ENCODE measurements at regions not wholly inside any gene's neighbourhood (a gene's known extent, or its start where the extent isn't known, plus 50 kb on each side); places are given as distances from the start of the nearest gene placed in this dataset.

GRCh38 chr3:99475229-99475628 is 163.2 kb upstream of the COL8A1 start:
- no peak overlapping the region for H3K4me3 ChIP-seq
- H3K36me3 ChIP-seq = no peaks in the 10 kb centered on the region
- no peaks in the 10 kb centered on the region for H3K4me1 ChIP-seq
- TF ChIP-seq CTCF (IDR thresholded peaks at IDR 0.05) (no peak), POLR2AphosphoS5 (IDR thresholded peaks at IDR 0.05) (no peak), POLR2A (IDR thresholded peaks at IDR 0.05) (no peak), EP300 (IDR thresholded peaks at IDR 0.05) (no peak)
- 50 to 64% (median 58%) methylated on average over 2 of the region's 2 CpGs for WGBS, 5 donors
- DNase-seq = no peak
- H3K9me3 ChIP-seq = peaks cover 0 to 19% (median 5%) of the 10 kb centered on the region in 4 donors
- intact Hi-C loops (cut with DNase I; ENCODE audit: low total_unique reads) = no loop called here
- no peaks in the 10 kb centered on the region for H3K27me3 ChIP-seq
- no peak overlapping the region for H3K27ac ChIP-seq

GRCh38 chr3:99474776-99475175 is 163.6 kb upstream of the COL8A1 start:
- DNase-seq = no peak
- intact Hi-C loops (cut with DNase I; ENCODE audit: low total_unique reads) = no loop called here
- Histone ChIP-seq H3K9me3 (peaks cover 0 to 19% (median 5%) of the 10 kb centered on the region in 4 donors), H3K27ac (no peak overlapping the region), H3K4me3 (no peak overlapping the region), H3K4me1 (no peaks in the 10 kb centered on the region), H3K36me3 (no peaks in the 10 kb centered on the region), H3K27me3 (no peaks in the 10 kb centered on the region)
- no peak for TF ChIP-seq POLR2AphosphoS5 (IDR thresholded peaks at IDR 0.05)
- no peak for TF ChIP-seq CTCF (IDR thresholded peaks at IDR 0.05)
- no peak for TF ChIP-seq EP300 (IDR thresholded peaks at IDR 0.05)
- TF ChIP-seq POLR2A (IDR thresholded peaks at IDR 0.05) = no peak

- H3K4me1 ChIP-seq = no peaks in the 10 kb centered on the region
- TF ChIP-seq CTCF (IDR thresholded peaks at IDR 0.05) = no peak
- TF ChIP-seq POLR2AphosphoS5 (IDR thresholded peaks at IDR 0.05) = no peak
- TF ChIP-seq EP300 (IDR thresholded peaks at IDR 0.05) = no peak
- TF ChIP-seq POLR2A (IDR thresholded peaks at IDR 0.05) = no peak
- peaks cover 0 to 12% (median 2%) of the 10 kb centered on the region in 4 donors for H3K9me3 ChIP-seq
- no peak overlapping the region for H3K4me3 ChIP-seq
- intact Hi-C loops (cut with DNase I; ENCODE audit: low total_unique reads) = no loop called here
- H3K27ac ChIP-seq = no peak overlapping the region
- WGBS, 5 donors = 73 to 86% (median 84%) methylated on average over 2 of the region's 2 CpGs
- DNase-seq = no peak
- H3K27me3 ChIP-seq = no peaks in the 10 kb centered on the region
- no peaks in the 10 kb centered on the region for H3K36me3 ChIP-seq
These were observed 165.1 kb upstream of the COL8A1 start for GRCh38 chr3:99473321-99473751.

- TF ChIP-seq EP300 (IDR thresholded peaks at IDR 0.05) (no peak), POLR2AphosphoS5 (IDR thresholded peaks at IDR 0.05) (no peak), POLR2A (IDR thresholded peaks at IDR 0.05) (no peak), CTCF (IDR thresholded peaks at IDR 0.05) (no peak)
- H3K27me3 ChIP-seq = no peaks in the 10 kb centered on the region
- peaks cover 0 to 3% (median 0%) of the 10 kb centered on the region in 4 donors for H3K9me3 ChIP-seq
- DNase-seq = no peak
- WGBS, 5 donors = 53 to 59% (median 56%) methylated on average over 3 of the region's 3 CpGs
- no peak overlapping the region for H3K4me3 ChIP-seq
- H3K4me1 ChIP-seq = no peaks in the 10 kb centered on the region
- intact Hi-C loops (cut with DNase I; ENCODE audit: low total_unique reads) = no loop called here
- H3K36me3 ChIP-seq = no peaks in the 10 kb centered on the region
- no peak overlapping the region for H3K27ac ChIP-seq
These were observed 166.0 kb upstream of the COL8A1 start for GRCh38 chr3:99472385-99472784.

Measured in stomach (tissue), 8 donors.